Neural progenitor cell (in vitro differentiated cells): ENCODE measurements at regions not wholly inside any gene's neighbourhood (a gene's known extent, or its start where the extent isn't known, plus 50 kb on each side); places are given as distances from the start of the nearest gene placed in this dataset.
"Not testable (repeated sequence)": the region's sequence is repeated elsewhere in the genome, so short reads cannot be mapped to it uniquely, and the experiment has no call there.

ENCODE experiments used
- DNase-seq: peaks from one replicate; pipeline ENCODE4 v3.0.0-alpha.2; 2016; ENCODE audit warnings: low spot score
- H2AFZ ChIP-seq: fragments of 200-600 bp; sonication (generic); replicated peaks from 2 replicates; pipeline ENCODE4 v1.6.1; 2016; ENCODE audit warnings: antibody characterized with exemption
- H3F3A ChIP-seq: fragments of 200-600 bp; sonication (generic); 2 replicates; pipeline ENCODE4 v1.6.1; 2016; ENCODE audit warnings: antibody characterized with exemption, low read depth
- H3K27ac ChIP-seq: fragments of 200-600 bp; sonication (generic); 2 replicates; pipeline ENCODE4 v1.5.1; 2016; ENCODE audit warnings: mild to moderate bottlenecking
- H3K27me3 ChIP-seq: fragments of 200-600 bp; sonication (generic); 2 replicates; pipeline ENCODE4 v1.6.1; 2016; ENCODE audit warnings: mild to moderate bottlenecking, moderate library complexity
- H3K36me3 ChIP-seq: fragments of 200-600 bp; sonication (generic); 2 replicates; pipeline ENCODE4 v1.5.1; 2016
- H3K4me1 ChIP-seq: fragments of 200-600 bp; sonication (generic); 2 replicates; pipeline ENCODE4 v1.6.1; 2016; ENCODE audit warnings: mixed run types
- H3K4me2 ChIP-seq: fragments of 200-600 bp; sonication (generic); 2 replicates; pipeline ENCODE4 v1.6.1; 2016
- H3K4me3 ChIP-seq: fragments of 200-600 bp; sonication (generic); 2 replicates; pipeline ENCODE4 v1.5.1; 2016
- H3K79me2 ChIP-seq: fragments of 200-600 bp; sonication (generic); 2 replicates; pipeline ENCODE4 v1.6.1; 2016; ENCODE audit warnings: low read depth
- H3K9ac ChIP-seq: fragments of 200-600 bp; sonication (generic); 2 replicates; pipeline ENCODE4 v1.6.1; 2016
- H3K9me3 ChIP-seq: fragments of 200-600 bp; sonication (generic); 2 replicates; pipeline ENCODE4 v1.5.1; 2016; ENCODE audit warnings: low read depth
- H4K20me1 ChIP-seq: fragments of 200-600 bp; sonication (generic); 2 replicates; pipeline ENCODE4 v1.6.1; 2016; ENCODE audit warnings: low read depth
- H3K27ac Mint-ChIP-seq: 3 replicates; pipeline ENCODE4 v1.8.0; 2021; ENCODE audit warnings: mixed read lengths
- H3K27me3 Mint-ChIP-seq: 2 replicates; pipeline ENCODE4 v1.8.0; 2022; ENCODE audit warnings: low read depth, mild to moderate bottlenecking, inconsistent platforms, moderate library complexity, mixed read lengths; ENCODE audit not compliant: insufficient read depth
- H3K36me3 Mint-ChIP-seq: 3 replicates; pipeline ENCODE4 v1.8.0; 2021; ENCODE audit warnings: mixed read lengths
- H3K4me1 Mint-ChIP-seq: 3 replicates; pipeline ENCODE4 v1.8.0; 2021; ENCODE audit warnings: mixed read lengths
- H3K4me3 Mint-ChIP-seq: 3 replicates; pipeline ENCODE4 v1.8.0; 2021; ENCODE audit warnings: mild to moderate bottlenecking, moderate library complexity, mixed read lengths
- H3K9me3 Mint-ChIP-seq: 3 replicates; pipeline ENCODE4 v1.8.0; 2020; ENCODE audit warnings: mixed read lengths
- EZH2 ChIP-seq: fragments of 200-600 bp; sonication (generic); IDR thresholded peaks from 2 replicates; pipeline ENCODE4 v1.6.1; 2017; ENCODE audit warnings: antibody characterized with exemption, mild to moderate bottlenecking, moderate library complexity
- EZH2phosphoT487 ChIP-seq: fragments of 200-600 bp; sonication (generic); IDR thresholded peaks from 2 replicates; pipeline ENCODE4 v1.6.1; 2017; ENCODE audit warnings: antibody characterized with exemption
- TF ChIP-seq, protein P1 (sequence below): fragments of 200-600 bp; sonication (generic); IDR thresholded peaks from 2 replicates; pipeline ENCODE4 v1.5.1; 2017; ENCODE audit warnings: antibody characterized with exemption, mild to moderate bottlenecking

DNA sequence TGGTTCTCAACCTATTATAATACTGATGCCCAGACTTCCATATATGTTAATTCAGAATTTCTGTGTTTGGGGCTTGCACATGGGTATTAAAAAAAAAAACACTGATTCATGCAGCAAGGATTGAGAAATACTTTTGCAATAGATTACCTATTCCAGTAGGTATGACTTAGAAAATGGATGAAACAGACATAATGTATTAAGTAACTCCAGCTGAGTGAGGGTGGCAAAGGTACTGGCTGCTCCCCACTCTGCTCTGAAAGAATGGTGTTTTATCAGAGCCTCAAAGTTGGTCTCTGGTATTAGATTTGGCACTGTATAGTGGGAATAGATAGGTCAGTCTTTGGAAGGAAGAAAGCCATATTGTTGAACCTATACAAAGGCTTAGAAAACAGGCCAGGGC, 234.3 kb upstream of the FOLH1 start:
- H2AFZ ChIP-seq, result no peak overlapping the region
- H3K4me3 ChIP-seq, result no peak overlapping the region
- Mint-ChIP-seq H3K36me3 (no peaks in the 10 kb centered on the region), H3K4me3 (no peak overlapping the region), H3K27ac (no peak overlapping the region), H3K9me3 (peaks cover 12% of the 10 kb centered on the region), H3K27me3 (no peaks in the 10 kb centered on the region), H3K4me1 (no peaks in the 10 kb centered on the region)
- no peak for TF ChIP-seq EZH2phosphoT487
- no peak for TF ChIP-seq EZH2
- TF ChIP-seq, protein P1, sequence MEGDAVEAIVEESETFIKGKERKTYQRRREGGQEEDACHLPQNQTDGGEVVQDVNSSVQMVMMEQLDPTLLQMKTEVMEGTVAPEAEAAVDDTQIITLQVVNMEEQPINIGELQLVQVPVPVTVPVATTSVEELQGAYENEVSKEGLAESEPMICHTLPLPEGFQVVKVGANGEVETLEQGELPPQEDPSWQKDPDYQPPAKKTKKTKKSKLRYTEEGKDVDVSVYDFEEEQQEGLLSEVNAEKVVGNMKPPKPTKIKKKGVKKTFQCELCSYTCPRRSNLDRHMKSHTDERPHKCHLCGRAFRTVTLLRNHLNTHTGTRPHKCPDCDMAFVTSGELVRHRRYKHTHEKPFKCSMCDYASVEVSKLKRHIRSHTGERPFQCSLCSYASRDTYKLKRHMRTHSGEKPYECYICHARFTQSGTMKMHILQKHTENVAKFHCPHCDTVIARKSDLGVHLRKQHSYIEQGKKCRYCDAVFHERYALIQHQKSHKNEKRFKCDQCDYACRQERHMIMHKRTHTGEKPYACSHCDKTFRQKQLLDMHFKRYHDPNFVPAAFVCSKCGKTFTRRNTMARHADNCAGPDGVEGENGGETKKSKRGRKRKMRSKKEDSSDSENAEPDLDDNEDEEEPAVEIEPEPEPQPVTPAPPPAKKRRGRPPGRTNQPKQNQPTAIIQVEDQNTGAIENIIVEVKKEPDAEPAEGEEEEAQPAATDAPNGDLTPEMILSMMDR, result no peak
- no peak overlapping the region for H3K9ac ChIP-seq
- H4K20me1 ChIP-seq, result no peaks in the 10 kb centered on the region
- H3K27me3 ChIP-seq, result no peaks in the 10 kb centered on the region
- H3K79me2 ChIP-seq, result no peaks in the 10 kb centered on the region
- H3F3A ChIP-seq, result no peaks in the 10 kb centered on the region
- no peak overlapping the region for H3K4me2 ChIP-seq
- DNase-seq, result no peak
- no peaks in the 10 kb centered on the region for H3K4me1 ChIP-seq
- H3K27ac ChIP-seq, result no peak overlapping the region
- no peaks in the 10 kb centered on the region for H3K36me3 ChIP-seq
- H3K9me3 ChIP-seq, result no peaks in the 10 kb centered on the region

DNA sequence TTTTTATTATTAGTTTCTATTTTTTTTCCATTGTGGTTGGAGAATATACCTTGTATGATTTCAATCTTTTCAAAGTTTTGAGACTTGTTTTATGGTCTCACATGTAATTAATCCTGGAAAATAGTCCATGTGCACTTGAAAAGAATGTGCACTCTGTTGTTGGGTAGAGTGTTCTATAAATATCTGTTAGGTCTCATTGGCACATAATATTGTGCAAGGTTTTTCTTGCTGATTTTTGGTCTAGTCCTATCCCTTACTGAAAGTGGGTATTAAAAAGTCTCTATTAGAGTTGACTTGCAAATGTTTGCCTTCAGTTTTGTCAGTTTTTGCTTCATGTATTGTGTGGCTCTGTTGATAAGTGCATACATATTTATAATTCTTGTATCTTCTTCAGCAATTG, 231.5 kb upstream of the FOLH1 start:
- H3K27ac Mint-ChIP-seq, H4K20me1 ChIP-seq, H3K9me3 Mint-ChIP-seq, H3K27me3 ChIP-seq, H3K9ac ChIP-seq, DNase-seq, H3K9me3 ChIP-seq, H3K4me3 ChIP-seq, H3K27me3 Mint-ChIP-seq, H2AFZ ChIP-seq, H3F3A ChIP-seq, H3K36me3 Mint-ChIP-seq, H3K79me2 ChIP-seq, H3K4me3 Mint-ChIP-seq, H3K27ac ChIP-seq, H3K4me2 ChIP-seq, H3K4me1 ChIP-seq, H3K36me3 ChIP-seq, H3K4me1 Mint-ChIP-seq: not testable (repeated sequence)

DNA sequence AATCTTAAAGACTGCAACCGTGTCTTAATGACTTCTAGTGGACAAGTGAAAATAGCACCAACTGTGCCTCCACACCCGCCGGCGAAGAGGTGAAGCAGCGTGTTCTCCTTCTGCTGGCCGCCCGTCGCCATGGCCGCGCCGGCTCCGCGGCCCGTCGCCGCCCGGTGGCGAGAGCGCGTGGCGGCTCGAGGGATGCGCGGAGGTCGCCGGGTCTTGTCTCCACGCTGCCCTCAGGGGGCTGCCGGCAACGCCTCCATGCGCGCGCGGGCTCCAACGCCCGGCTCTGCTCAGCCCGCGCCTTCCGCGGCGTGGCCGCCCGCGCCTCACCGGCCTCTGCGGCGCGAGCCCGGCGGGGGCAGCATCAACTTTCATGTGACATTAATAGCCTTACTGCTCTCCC, 225.9 kb upstream of the FOLH1 start:
- not testable (repeated sequence) for H3K9me3 Mint-ChIP-seq, H3F3A ChIP-seq, H3K4me1 Mint-ChIP-seq, DNase-seq, H3K27ac ChIP-seq, H4K20me1 ChIP-seq, H3K9me3 ChIP-seq, H3K79me2 ChIP-seq, H3K4me3 Mint-ChIP-seq, H3K27me3 ChIP-seq, H3K9ac ChIP-seq, H3K4me2 ChIP-seq, H3K36me3 ChIP-seq, H3K27me3 Mint-ChIP-seq, H3K36me3 Mint-ChIP-seq, H3K27ac Mint-ChIP-seq, H2AFZ ChIP-seq, H3K4me1 ChIP-seq, H3K4me3 ChIP-seq

DNA sequence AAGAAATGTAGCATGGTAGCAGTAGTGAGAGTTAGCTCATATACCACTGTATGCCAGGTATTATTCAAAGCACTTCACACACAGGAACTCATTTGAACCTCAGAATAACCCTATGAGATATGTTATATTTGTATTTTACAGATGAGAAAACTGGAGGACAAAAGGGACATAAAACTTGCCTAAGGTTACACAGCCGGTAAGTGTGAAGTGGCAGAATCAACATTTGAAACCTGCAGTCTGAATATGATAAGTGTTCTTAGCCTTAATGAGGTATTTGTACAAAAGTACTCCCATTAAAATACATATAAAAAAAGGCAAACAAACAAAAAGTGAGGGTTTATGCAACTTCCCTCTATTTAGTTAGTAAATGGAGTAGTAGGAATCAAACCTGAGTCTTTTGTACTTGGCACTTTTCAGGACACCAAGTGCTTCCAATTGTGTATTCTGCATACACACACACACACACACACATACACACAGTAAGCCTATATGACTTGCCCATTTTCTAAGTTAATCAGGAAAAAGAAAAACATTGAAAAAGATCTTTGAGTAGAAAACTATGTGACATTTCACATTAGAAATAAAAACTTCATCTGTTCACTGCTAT, 223.9 kb upstream of the FOLH1 start:
- no peaks in the 10 kb centered on the region for H3K9me3 ChIP-seq
- H3K27ac ChIP-seq, result no peak overlapping the region
- no peaks in the 10 kb centered on the region for H3K79me2 ChIP-seq
- peaks cover 3% of the 10 kb centered on the region for H3K27me3 Mint-ChIP-seq
- H3K4me3 ChIP-seq, result no peak overlapping the region
- H3K9me3 Mint-ChIP-seq, result peaks cover 9% of the 10 kb centered on the region
- H3K27me3 ChIP-seq, result no peaks in the 10 kb centered on the region
- no peaks in the 10 kb centered on the region for H3F3A ChIP-seq
- TF ChIP-seq EZH2phosphoT487, result no peak
- TF ChIP-seq EZH2, result no peak
- TF ChIP-seq, protein P1, result no peak
- H3K4me3 Mint-ChIP-seq, result no peak overlapping the region
- no peaks in the 10 kb centered on the region for H3K4me1 ChIP-seq
- no peak overlapping the region for H3K27ac Mint-ChIP-seq
- no peaks in the 10 kb centered on the region for H4K20me1 ChIP-seq
- no peak for DNase-seq
- H2AFZ ChIP-seq, result no peak overlapping the region
- no peak overlapping the region for H3K9ac ChIP-seq
- H3K4me2 ChIP-seq, result no peak overlapping the region
- no peaks in the 10 kb centered on the region for H3K36me3 Mint-ChIP-seq
- H3K36me3 ChIP-seq, result no peaks in the 10 kb centered on the region
- no peaks in the 10 kb centered on the region for H3K4me1 Mint-ChIP-seq
